ENCODE measurements at regions not wholly inside any gene's neighbourhood (a gene's known extent, or its start where the extent isn't known, plus 50 kb on each side); places are given as distances from the start of the nearest gene placed in this dataset.

DNA sequence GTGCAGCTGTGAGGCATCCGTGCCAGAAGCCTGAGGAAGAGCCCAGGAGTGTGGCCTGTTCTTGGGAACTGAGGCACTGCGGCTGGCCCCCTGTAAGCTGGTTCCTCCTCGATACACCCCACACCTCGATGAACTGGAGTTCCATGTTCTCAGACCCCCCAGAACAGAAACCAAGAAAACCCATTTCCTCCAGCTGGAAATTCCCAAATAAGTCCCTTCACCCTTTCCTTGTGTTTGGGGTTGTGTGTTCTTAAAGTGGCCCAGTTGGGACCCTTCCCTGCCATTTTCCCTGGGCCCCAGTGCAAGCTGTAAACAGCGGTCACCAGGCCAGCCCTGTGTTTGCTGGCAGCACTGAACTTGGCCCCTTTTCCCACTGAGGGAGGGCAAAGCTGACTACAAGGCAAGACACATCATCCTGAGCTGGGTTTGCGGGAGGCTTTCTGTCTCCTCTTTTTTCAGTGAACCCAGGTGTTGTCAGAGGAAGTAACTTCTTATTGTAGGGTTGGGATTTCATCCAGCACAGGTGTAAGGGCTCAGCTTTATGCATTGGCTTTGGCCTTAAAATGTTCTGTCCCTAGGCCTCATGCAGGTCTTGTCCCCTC is 60.1 kb upstream of the MPEG1 start:
- Mint-ChIP-seq H3K27me3 (ENCODE audit: low read depth) (peaks cover 2% of the 10 kb centered on the region), H3K4me3 (no peak overlapping the region), H3K9me3 (peaks cover 18 to 24% of the 10 kb centered on the region in 2 experiments)

More for the DNA sequence above, 60.1 kb upstream of the MPEG1 start:
- Histone ChIP-seq H3K79me2 (ENCODE audit: insufficient read depth, low read length) (no peaks in the 10 kb centered on the region), H3K9me3 (ENCODE audit: control insufficient read depth, low read depth, low read length) (no peaks in the 10 kb centered on the region), H3K56ac (ENCODE audit: insufficient read length, low read depth, low read length) (no peak overlapping the region), H2BK20ac (ENCODE audit: low read depth, low read length, poor library complexity, severe bottlenecking) (no peak overlapping the region), H2AK5ac (ENCODE audit: insufficient read length, low read length) (no peak overlapping the region), H4K20me1 (ENCODE audit: control insufficient read depth, insufficient read depth, insufficient read length) (no peaks in the 10 kb centered on the region), H3K4ac (ENCODE audit: low read depth, low read length) (no peak overlapping the region), H3K79me1 (ENCODE audit: insufficient read depth, low read depth, low read length, poor library complexity, severe bottlenecking) (no peaks in the 10 kb centered on the region), H2AFZ (ENCODE audit: low read length) (no peak overlapping the region), H2BK5ac (ENCODE audit: insufficient read length, low read length) (no peak overlapping the region), H2BK15ac (ENCODE audit: low read depth, low read length) (no peak overlapping the region), H3K14ac (ENCODE audit: insufficient read depth, low read length) (no peak overlapping the region; the same call in 1 of the 2 replicates), H4K5ac (ENCODE audit: insufficient read length, low read depth, low read length) (no peak overlapping the region), H3T11ph (ENCODE audit: low read length) (no peak overlapping the region), H2BK12ac (ENCODE audit: insufficient read length, low read depth, low read length) (no peak overlapping the region), H3K23ac (ENCODE audit: insufficient read length, low read depth, low read length) (no peak overlapping the region), H3K23me2 (ENCODE audit: insufficient read length, low read depth, low read length, poor library complexity, severe bottlenecking) (no peaks in the 10 kb centered on the region), H3K27me3 (ENCODE audit: insufficient read depth, low read length) (no peaks in the 10 kb centered on the region), H2BK120ac (ENCODE audit: low read depth, low read length, poor library complexity, severe bottlenecking) (no peak overlapping the region), H3K18ac (ENCODE audit: insufficient read length, low read depth, low read length) (no peak overlapping the region), H3K4me2 (ENCODE audit: insufficient read depth, insufficient read length, low read length) (no peak overlapping the region), H4K91ac (ENCODE audit: insufficient read length, low read depth, low read length) (no peak overlapping the region), H3K27ac (ENCODE audit: insufficient read length, low read depth, low read length) (no peak overlapping the region), H3K4me1 (ENCODE audit: insufficient read depth, low read length) (no peaks in the 10 kb centered on the region), H3K9ac (ENCODE audit: extremely low read depth, insufficient read length, low read length) (no peak overlapping the region), H4K8ac (replicated peaks; ENCODE audit: insufficient read length, low read depth, low read length) (no peak overlapping the region)
- Mint-ChIP-seq H3K4me1 (no peaks in the 10 kb centered on the region), H3K36me3 (ENCODE audit: insufficient read depth in 1 of 3, low read depth in 3 of 3) (no peaks in the 10 kb centered on the region; a peak in 2 of 7 replicates), H3K27ac (no peak overlapping the region; a peak in 1 of 7 replicates)
- DNase-seq: no peak
- WGBS (ENCODE audit: extremely low coverage, insufficient read length, low lambda C conversion rate): no CpG with 5 or more reads among the region's 6 CpGs
- TF ChIP-seq, protein P1, sequence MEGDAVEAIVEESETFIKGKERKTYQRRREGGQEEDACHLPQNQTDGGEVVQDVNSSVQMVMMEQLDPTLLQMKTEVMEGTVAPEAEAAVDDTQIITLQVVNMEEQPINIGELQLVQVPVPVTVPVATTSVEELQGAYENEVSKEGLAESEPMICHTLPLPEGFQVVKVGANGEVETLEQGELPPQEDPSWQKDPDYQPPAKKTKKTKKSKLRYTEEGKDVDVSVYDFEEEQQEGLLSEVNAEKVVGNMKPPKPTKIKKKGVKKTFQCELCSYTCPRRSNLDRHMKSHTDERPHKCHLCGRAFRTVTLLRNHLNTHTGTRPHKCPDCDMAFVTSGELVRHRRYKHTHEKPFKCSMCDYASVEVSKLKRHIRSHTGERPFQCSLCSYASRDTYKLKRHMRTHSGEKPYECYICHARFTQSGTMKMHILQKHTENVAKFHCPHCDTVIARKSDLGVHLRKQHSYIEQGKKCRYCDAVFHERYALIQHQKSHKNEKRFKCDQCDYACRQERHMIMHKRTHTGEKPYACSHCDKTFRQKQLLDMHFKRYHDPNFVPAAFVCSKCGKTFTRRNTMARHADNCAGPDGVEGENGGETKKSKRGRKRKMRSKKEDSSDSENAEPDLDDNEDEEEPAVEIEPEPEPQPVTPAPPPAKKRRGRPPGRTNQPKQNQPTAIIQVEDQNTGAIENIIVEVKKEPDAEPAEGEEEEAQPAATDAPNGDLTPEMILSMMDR (conservative IDR thresholded peaks at IDR 0.05): no peak
